SK-N-SH treated with all-trans-retinoic acid at 6 μM for 48 hours (cell line): ENCODE measurements at regions not wholly inside any gene's neighbourhood (a gene's known extent, or its start where the extent isn't known, plus 50 kb on each side); places are given as distances from the start of the nearest gene placed in this dataset.

ENCODE experiments used
- ATAC-seq: fragments of 200-7000 bp; cut with Tn5 transposase; 3 replicates; pipeline ENCODE4 v1.9.1; 2020; ENCODE audit warnings: mild to moderate bottlenecking, moderate library complexity
- ARNTL ChIP-seq: fragments of 450-650 bp; formaldehyde crosslinking; IDR thresholded peaks from 2 replicates; pipeline ENCODE4 v1.5.0; 2020; ENCODE audit warnings: low read depth, mild to moderate bottlenecking, moderate library complexity, borderline replicate concordance
- BACH2 ChIP-seq: fragments of 250-450 bp; sonication (Bioruptor Pico); IDR thresholded peaks from 2 replicates; pipeline ENCODE4 v1.9.0; 2021; ENCODE audit warnings: mild to moderate bottlenecking, borderline replicate concordance
- CREB5 ChIP-seq: fragments of 250-450 bp; sonication (Bioruptor Pico); IDR thresholded peaks from 2 replicates; pipeline ENCODE4 v1.5.1; 2020; ENCODE audit warnings: low read depth, mild to moderate bottlenecking, moderate library complexity
- CSDC2 ChIP-seq: fragments of 250-450 bp; sonication (Bioruptor Pico); IDR thresholded peaks from 2 replicates; pipeline ENCODE4 v1.5.0; 2020; ENCODE audit warnings: mild to moderate bottlenecking, moderate library complexity
- CSRNP3 ChIP-seq: fragments of 250-450 bp; sonication (Bioruptor Pico); IDR thresholded peaks from 2 replicates; pipeline ENCODE4 v1.5.1; 2021; ENCODE audit warnings: mild to moderate bottlenecking, moderate library complexity
- ESRRG ChIP-seq: fragments of 250-450 bp; sonication (Bioruptor Pico); IDR thresholded peaks from 2 replicates; pipeline ENCODE4 v1.6.1; 2021; ENCODE audit warnings: mild to moderate bottlenecking
- GLIS3 ChIP-seq: fragments of 250-450 bp; sonication (Bioruptor Pico); IDR thresholded peaks from 2 replicates; pipeline ENCODE4 v1.5.0; 2020; ENCODE audit warnings: mild to moderate bottlenecking, moderate library complexity
- ISL1 ChIP-seq: fragments of 250-450 bp; sonication (Bioruptor Pico); IDR thresholded peaks from 2 replicates; pipeline ENCODE4 v2.1.2; 2022; ENCODE audit warnings: mild to moderate bottlenecking, moderate library complexity
- OSR1 ChIP-seq: fragments of 250-450 bp; sonication (Bioruptor Pico); IDR thresholded peaks from 2 replicates; pipeline ENCODE4 v1.8.0; 2022; ENCODE audit warnings: moderate library complexity, mild to moderate bottlenecking, inconsistent platforms
- POU6F1 ChIP-seq: fragments of 250-450 bp; sonication (Bioruptor Pico); IDR thresholded peaks from 2 replicates; pipeline ENCODE4 v1.8.0; 2021; ENCODE audit warnings: low read depth, mild to moderate bottlenecking, moderate library complexity, borderline replicate concordance
- PPARA ChIP-seq: fragments of 250-450 bp; sonication (Bioruptor Pico); IDR thresholded peaks from 2 replicates; pipeline ENCODE4 v1.5.0; 2020; ENCODE audit warnings: mild to moderate bottlenecking, borderline replicate concordance
- RARB ChIP-seq: fragments of 250-450 bp; sonication (Bioruptor Pico); IDR thresholded peaks from 2 replicates; pipeline ENCODE4 v1.8.0; 2021; ENCODE audit warnings: mild to moderate bottlenecking, moderate library complexity
- SNAI2 ChIP-seq: fragments of 250-450 bp; sonication (Bioruptor Pico); IDR thresholded peaks from 2 replicates; pipeline ENCODE4 v1.5.0; 2020; ENCODE audit warnings: mild to moderate bottlenecking, moderate library complexity
- TCF4 ChIP-seq: fragments of 250-450 bp; sonication (Bioruptor Pico); IDR thresholded peaks from 2 replicates; pipeline ENCODE4 v1.8.0; 2021; ENCODE audit warnings: mild to moderate bottlenecking, moderate library complexity, borderline replicate concordance
- TOX ChIP-seq: fragments of 250-450 bp; sonication (Bioruptor Pico); IDR thresholded peaks from 2 replicates; pipeline ENCODE4 v1.8.0; 2021; ENCODE audit warnings: mild to moderate bottlenecking, moderate library complexity, borderline replicate concordance
- TSHZ2 ChIP-seq: fragments of 250-450 bp; sonication (Bioruptor Pico); IDR thresholded peaks from 2 replicates; pipeline ENCODE4 v1.5.0; 2020; ENCODE audit warnings: mild to moderate bottlenecking, moderate library complexity
- ZC3H10 ChIP-seq: fragments of 250-450 bp; sonication (Bioruptor Pico); IDR thresholded peaks from 2 replicates; pipeline ENCODE4 v1.5.1; 2021; ENCODE audit warnings: mild to moderate bottlenecking, moderate library complexity
- ZFP3 ChIP-seq: fragments of 250-450 bp; sonication (Bioruptor Pico); IDR thresholded peaks from 2 replicates; pipeline ENCODE4 v1.5.0; 2020; ENCODE audit warnings: mild to moderate bottlenecking, moderate library complexity
- ZFP30 ChIP-seq: fragments of 450-650 bp; formaldehyde crosslinking; IDR thresholded peaks from 2 replicates; pipeline ENCODE4 v1.5.0; 2022; ENCODE audit warnings: mild to moderate bottlenecking, moderate library complexity
- ZNF565 ChIP-seq: fragments of 450-650 bp; formaldehyde crosslinking; conservative IDR thresholded peaks from 2 replicates; pipeline ENCODE4 v1.5.0; 2020; ENCODE audit warnings: low read depth, mild to moderate bottlenecking, moderate library complexity
- ZNF70 ChIP-seq: fragments of 450-650 bp; formaldehyde crosslinking; IDR thresholded peaks from 2 replicates; pipeline ENCODE4 v1.5.0; 2020; ENCODE audit warnings: mild to moderate bottlenecking, moderate library complexity
- ZNF8 ChIP-seq: fragments of 450-650 bp; formaldehyde crosslinking; IDR thresholded peaks from 2 replicates; pipeline ENCODE4 v1.5.0; 2020; ENCODE audit warnings: mild to moderate bottlenecking, moderate library complexity

GRCh38 chr11:101759771-101760450 lies 154.9 kb upstream of the CEP126 start:
- ATAC-seq: peak; percentile 65
- TF ChIP-seq CSRNP3 (CRISPR knock-in tag): no peak
- no peak for TF ChIP-seq POU6F1 (CRISPR knock-in tag)
- TF ChIP-seq ARNTL (CRISPR knock-in tag): no peak
- TF ChIP-seq RARB: no peak
- TF ChIP-seq BACH2 (CRISPR knock-in tag): no peak
- no peak for TF ChIP-seq TCF4
- no peak for TF ChIP-seq TSHZ2 (CRISPR knock-in tag)
- no peak for TF ChIP-seq CSDC2 (CRISPR knock-in tag)
- TF ChIP-seq CREB5: no peak
- no peak for TF ChIP-seq ISL1 (CRISPR knock-in tag)
- no peak for TF ChIP-seq ESRRG
- TF ChIP-seq GLIS3 (CRISPR knock-in tag): no peak
- no peak for TF ChIP-seq TOX (CRISPR knock-in tag)
- no peak for TF ChIP-seq ZNF565 (CRISPR knock-in tag)
- TF ChIP-seq ZFP30 (CRISPR knock-in tag): no peak
- no peak for TF ChIP-seq ZNF8 (CRISPR knock-in tag)
- TF ChIP-seq PPARA (CRISPR knock-in tag): no peak
- TF ChIP-seq ZNF70 (CRISPR knock-in tag): no peak

GRCh38 chr11:101757741-101758140 lies 157.1 kb upstream of the CEP126 start:
- TF ChIP-seq ZNF70 (CRISPR knock-in tag) (no peak), TSHZ2 (CRISPR knock-in tag) (no peak), ISL1 (CRISPR knock-in tag) (no peak), CSRNP3 (CRISPR knock-in tag) (no peak), ESRRG (no peak), ARNTL (CRISPR knock-in tag) (no peak), RARB (no peak), SNAI2 (CRISPR knock-in tag) (no peak), OSR1 (CRISPR knock-in tag) (no peak), ZFP3 (CRISPR knock-in tag) (no peak), ZC3H10 (CRISPR knock-in tag) (no peak), ZNF8 (CRISPR knock-in tag) (no peak), TCF4 (no peak)
- TF ChIP-seq, all 23 proteins: peak for 0
- no peak for ATAC-seq
